ENCODE measurements at regions not wholly inside any gene's neighbourhood (a gene's known extent, or its start where the extent isn't known, plus 50 kb on each side); places are given as distances from the start of the nearest gene placed in this dataset.

DNA sequence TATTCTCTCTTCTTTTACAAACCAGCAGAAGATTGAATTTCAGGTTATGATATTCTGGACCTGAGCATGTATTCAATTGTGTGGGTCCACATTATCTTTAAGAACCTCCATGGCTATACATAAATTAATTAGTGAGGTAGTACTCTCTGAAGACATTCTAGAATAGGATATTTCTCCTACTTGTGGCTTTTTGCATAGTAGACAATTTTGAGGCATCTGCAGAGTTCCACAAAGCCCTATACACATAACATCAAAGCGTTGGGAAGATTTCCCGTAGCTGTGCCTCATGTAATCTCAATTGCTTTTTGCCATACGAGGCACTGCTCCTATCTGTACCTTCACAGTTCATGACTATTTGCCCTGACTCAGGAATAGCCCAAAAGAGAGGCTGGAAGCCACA is 395.4 kb upstream of the RGS17 start:
- TF ChIP-seq, protein P1, sequence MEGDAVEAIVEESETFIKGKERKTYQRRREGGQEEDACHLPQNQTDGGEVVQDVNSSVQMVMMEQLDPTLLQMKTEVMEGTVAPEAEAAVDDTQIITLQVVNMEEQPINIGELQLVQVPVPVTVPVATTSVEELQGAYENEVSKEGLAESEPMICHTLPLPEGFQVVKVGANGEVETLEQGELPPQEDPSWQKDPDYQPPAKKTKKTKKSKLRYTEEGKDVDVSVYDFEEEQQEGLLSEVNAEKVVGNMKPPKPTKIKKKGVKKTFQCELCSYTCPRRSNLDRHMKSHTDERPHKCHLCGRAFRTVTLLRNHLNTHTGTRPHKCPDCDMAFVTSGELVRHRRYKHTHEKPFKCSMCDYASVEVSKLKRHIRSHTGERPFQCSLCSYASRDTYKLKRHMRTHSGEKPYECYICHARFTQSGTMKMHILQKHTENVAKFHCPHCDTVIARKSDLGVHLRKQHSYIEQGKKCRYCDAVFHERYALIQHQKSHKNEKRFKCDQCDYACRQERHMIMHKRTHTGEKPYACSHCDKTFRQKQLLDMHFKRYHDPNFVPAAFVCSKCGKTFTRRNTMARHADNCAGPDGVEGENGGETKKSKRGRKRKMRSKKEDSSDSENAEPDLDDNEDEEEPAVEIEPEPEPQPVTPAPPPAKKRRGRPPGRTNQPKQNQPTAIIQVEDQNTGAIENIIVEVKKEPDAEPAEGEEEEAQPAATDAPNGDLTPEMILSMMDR (IDR thresholded peaks at IDR 0.05): no peak
- no peak for TF ChIP-seq POLR2A (IDR thresholded peaks at IDR 0.05)
